GM18498 (cell line): ENCODE measurements at regions not wholly inside any gene's neighbourhood (a gene's known extent, or its start where the extent isn't known, plus 50 kb on each side); places are given as distances from the start of the nearest gene placed in this dataset.

Source experiments
- ATAC-seq: cut with Tn5 transposase; IDR thresholded peaks from one replicate; pipeline ENCODE4 v1.9.1; 2021; ENCODE audit warnings: mild to moderate bottlenecking, moderate library complexity; ENCODE audit not compliant: unreplicated experiment

- no peak for ATAC-seq
Measured at GRCh38 chr13:30034458-30034795, 184.0 kb upstream of the UBL3 start.

- no peak for ATAC-seq
Measured at GRCh38 chr13:30033681-30034457, 183.5 kb upstream of the UBL3 start.

- ATAC-seq = no peak
Measured at GRCh38 chr13:30032263-30032662, 181.8 kb upstream of the UBL3 start.

- ATAC-seq = no peak
Measured at GRCh38 chr13:30031488-30031887, 181.1 kb upstream of the UBL3 start.

GRCh38 chr13:30030141-30030750 is 179.8 kb upstream of the UBL3 start:
- no peak for ATAC-seq

GRCh38 chr13:30027569-30028455 is 177.4 kb upstream of the UBL3 start:
- ATAC-seq = no peak

GRCh38 chr13:30026909-30027308 is 176.5 kb upstream of the UBL3 start:
- ATAC-seq = no peak

GRCh38 chr13:30026093-30026492 is 175.7 kb upstream of the UBL3 start:
- ATAC-seq = no peak

- ATAC-seq = no peak
Measured at GRCh38 chr13:30025351-30025750, 174.9 kb upstream of the UBL3 start.

GRCh38 chr13:30024125-30024865 is 173.9 kb upstream of the UBL3 start:
- ATAC-seq = no peak

- ATAC-seq = no peak
Measured at GRCh38 chr13:30023196-30023895, 172.9 kb upstream of the UBL3 start.

GRCh38 chr13:30022796-30023195 is 172.4 kb upstream of the UBL3 start:
- ATAC-seq = no peak

- ATAC-seq = no peak
Measured at GRCh38 chr13:30022256-30022655, 171.8 kb upstream of the UBL3 start.

GRCh38 chr13:30021611-30022010 is 171.2 kb upstream of the UBL3 start:
- no peak for ATAC-seq

GRCh38 chr13:30020726-30021312 is 170.4 kb upstream of the UBL3 start:
- no peak for ATAC-seq

- ATAC-seq = no peak
Measured at GRCh38 chr13:30019648-30020626, 169.5 kb upstream of the UBL3 start.

- ATAC-seq = no peak
Measured at GRCh38 chr13:30017880-30018279, 167.5 kb upstream of the UBL3 start.

GRCh38 chr13:30016398-30016797 is 166.0 kb upstream of the UBL3 start:
- no peak for ATAC-seq

- ATAC-seq = no peak
Measured at GRCh38 chr13:30009411-30009810, 159.0 kb upstream of the UBL3 start.
